GM10266 (cell line): ENCODE measurements at regions not wholly inside any gene's neighbourhood (a gene's known extent, or its start where the extent isn't known, plus 50 kb on each side); places are given as distances from the start of the nearest gene placed in this dataset.

ENCODE experiments used
- DNase-seq: peaks from one replicate; pipeline ENCODE4 v3.0.0; 2012; ENCODE audit errors: extremely low spot score
- CTCF ChIP-seq: IDR thresholded peaks from 2 replicates; pipeline ENCODE4 v1.5.1; 2012; ENCODE audit warnings: mild to moderate bottlenecking, low read depth; ENCODE audit not compliant: control insufficient read depth, insufficient read depth; ENCODE audit errors: missing control alignments

GRCh38 chr12:124502379-124502778 is 65.0 kb downstream of the NCOR2 start:
- no peak for DNase-seq
- TF ChIP-seq CTCF, result no peak

- DNase-seq, result no peak
- TF ChIP-seq CTCF, result no peak
Observed at GRCh38 chr12:124501827-124502226, 65.6 kb downstream of the NCOR2 start.

GRCh38 chr12:124501112-124501561 is 66.3 kb downstream of the NCOR2 start:
- DNase-seq, result no peak
- TF ChIP-seq CTCF, result no peak

- DNase-seq, result no peak
- no peak for TF ChIP-seq CTCF
Observed at GRCh38 chr12:124499898-124500244, 67.5 kb downstream of the NCOR2 start.

- no peak for TF ChIP-seq CTCF
- no peak for DNase-seq
Observed at GRCh38 chr12:124499190-124499753, 68.1 kb downstream of the NCOR2 start.

- DNase-seq, result no peak
- no peak for TF ChIP-seq CTCF
Observed at GRCh38 chr12:124498275-124499189, 68.9 kb downstream of the NCOR2 start.

GRCh38 chr12:124497658-124498057 is 69.8 kb downstream of the NCOR2 start:
- no peak for DNase-seq
- TF ChIP-seq CTCF, result no peak
